Suprapubic skin (tissue), 4 donors: ENCODE measurements at regions not wholly inside any gene's neighbourhood (a gene's known extent, or its start where the extent isn't known, plus 50 kb on each side); places are given as distances from the start of the nearest gene placed in this dataset.

Experiments used
- EP300 ChIP-seq: sonication (generic); formaldehyde crosslinking; IDR thresholded peaks from one replicate; pipeline ENCODE4 v1.6.1; 2017; ENCODE audit warnings: antibody characterized with exemption
- POLR2A ChIP-seq, 2 donors: fragments of 450-650 bp; IDR thresholded peaks; one replicate each; pipeline ENCODE4 v1.6.1; 2017; ENCODE audit warnings: antibody characterized with exemption in 2 of 2, mild to moderate bottlenecking in 2 of 2, moderate library complexity in 2 of 2
- POLR2AphosphoS5 ChIP-seq, 3 donors: sonication (generic); formaldehyde crosslinking; IDR thresholded peaks; one replicate each; pipeline ENCODE4 v1.6.1; 2017; ENCODE audit warnings: antibody characterized with exemption in 3 of 3
- TF ChIP-seq, protein P1 (sequence below), 2 donors: fragments of 200-600 bp in 1 of 2; fragments of 450-650 bp in 1 of 2; sonication (generic) in 1 of 2; IDR thresholded peaks; one replicate each; pipeline ENCODE4 v1.5.1; 2016 to 2019; ENCODE audit warnings: antibody characterized with exemption in 2 of 2, mild to moderate bottlenecking in 1 of 2, moderate library complexity in 1 of 2

DNA sequence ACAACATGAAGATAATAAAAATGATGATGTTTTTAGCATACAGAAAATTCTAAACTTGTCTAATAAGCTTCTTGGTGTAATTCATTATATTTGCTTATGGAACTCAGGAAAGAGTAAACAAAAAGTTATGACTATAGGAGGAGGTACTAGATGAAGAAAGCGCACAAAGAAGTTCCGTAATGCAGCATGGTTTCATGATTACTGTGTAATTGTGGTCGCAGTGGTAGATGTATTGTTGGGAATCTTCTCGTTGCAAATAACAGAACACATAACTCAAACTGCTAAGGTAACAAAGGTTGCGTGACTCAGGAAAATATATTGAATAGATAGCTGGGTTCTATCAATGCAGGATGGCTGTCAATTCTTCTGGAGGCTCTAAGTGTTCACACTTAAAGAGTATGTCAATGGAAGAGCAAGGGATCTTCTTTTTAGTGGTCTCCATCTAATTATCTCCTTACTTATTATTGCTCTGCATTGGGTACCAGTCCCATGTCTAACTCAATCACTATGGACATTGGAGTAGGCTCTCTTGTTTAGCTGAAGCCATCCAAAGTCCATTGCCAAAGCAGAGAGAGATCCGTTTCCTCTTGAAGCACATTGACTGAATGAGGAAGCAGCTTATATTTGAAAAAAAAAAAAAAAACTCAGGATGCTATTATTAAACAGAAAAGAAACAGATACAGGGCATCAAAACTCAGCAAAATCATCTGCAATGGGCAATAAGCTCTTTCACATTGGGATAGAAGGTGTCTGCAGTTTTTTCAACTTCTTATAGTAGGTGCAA is 283.4 kb upstream of the ATP2B1 start:
- TF ChIP-seq, protein P1, sequence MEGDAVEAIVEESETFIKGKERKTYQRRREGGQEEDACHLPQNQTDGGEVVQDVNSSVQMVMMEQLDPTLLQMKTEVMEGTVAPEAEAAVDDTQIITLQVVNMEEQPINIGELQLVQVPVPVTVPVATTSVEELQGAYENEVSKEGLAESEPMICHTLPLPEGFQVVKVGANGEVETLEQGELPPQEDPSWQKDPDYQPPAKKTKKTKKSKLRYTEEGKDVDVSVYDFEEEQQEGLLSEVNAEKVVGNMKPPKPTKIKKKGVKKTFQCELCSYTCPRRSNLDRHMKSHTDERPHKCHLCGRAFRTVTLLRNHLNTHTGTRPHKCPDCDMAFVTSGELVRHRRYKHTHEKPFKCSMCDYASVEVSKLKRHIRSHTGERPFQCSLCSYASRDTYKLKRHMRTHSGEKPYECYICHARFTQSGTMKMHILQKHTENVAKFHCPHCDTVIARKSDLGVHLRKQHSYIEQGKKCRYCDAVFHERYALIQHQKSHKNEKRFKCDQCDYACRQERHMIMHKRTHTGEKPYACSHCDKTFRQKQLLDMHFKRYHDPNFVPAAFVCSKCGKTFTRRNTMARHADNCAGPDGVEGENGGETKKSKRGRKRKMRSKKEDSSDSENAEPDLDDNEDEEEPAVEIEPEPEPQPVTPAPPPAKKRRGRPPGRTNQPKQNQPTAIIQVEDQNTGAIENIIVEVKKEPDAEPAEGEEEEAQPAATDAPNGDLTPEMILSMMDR (IDR thresholded peaks at IDR 0.05): no peak
- TF ChIP-seq EP300 (no peak), POLR2AphosphoS5 (IDR thresholded peaks at IDR 0.05) (no peak), POLR2A (IDR thresholded peaks at IDR 0.05) (no peak)
